ENCODE measurements at regions not wholly inside any gene's neighbourhood (a gene's known extent, or its start where the extent isn't known, plus 50 kb on each side); places are given as distances from the start of the nearest gene placed in this dataset.

DNA sequence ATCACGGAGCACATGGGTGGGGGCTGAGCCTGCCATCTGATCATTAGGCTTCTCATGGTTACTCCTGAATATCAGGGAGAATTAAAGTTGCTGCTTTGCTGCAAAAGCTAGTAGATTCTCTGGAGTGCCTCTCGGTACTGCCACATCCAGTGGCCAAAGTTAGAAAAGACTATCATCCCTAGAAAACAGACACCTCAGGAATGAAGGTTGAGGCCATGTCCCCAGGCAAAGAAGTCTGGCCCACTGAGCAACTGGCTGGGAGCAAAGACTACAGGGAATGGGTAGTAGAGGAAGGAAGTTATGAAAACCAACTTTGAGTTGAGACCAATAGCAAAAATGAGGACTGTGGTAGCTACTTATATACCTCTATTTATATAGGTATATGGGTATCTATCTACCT is 258.7 kb downstream of the EFCAB11 start:
- TF ChIP-seq, protein P1, sequence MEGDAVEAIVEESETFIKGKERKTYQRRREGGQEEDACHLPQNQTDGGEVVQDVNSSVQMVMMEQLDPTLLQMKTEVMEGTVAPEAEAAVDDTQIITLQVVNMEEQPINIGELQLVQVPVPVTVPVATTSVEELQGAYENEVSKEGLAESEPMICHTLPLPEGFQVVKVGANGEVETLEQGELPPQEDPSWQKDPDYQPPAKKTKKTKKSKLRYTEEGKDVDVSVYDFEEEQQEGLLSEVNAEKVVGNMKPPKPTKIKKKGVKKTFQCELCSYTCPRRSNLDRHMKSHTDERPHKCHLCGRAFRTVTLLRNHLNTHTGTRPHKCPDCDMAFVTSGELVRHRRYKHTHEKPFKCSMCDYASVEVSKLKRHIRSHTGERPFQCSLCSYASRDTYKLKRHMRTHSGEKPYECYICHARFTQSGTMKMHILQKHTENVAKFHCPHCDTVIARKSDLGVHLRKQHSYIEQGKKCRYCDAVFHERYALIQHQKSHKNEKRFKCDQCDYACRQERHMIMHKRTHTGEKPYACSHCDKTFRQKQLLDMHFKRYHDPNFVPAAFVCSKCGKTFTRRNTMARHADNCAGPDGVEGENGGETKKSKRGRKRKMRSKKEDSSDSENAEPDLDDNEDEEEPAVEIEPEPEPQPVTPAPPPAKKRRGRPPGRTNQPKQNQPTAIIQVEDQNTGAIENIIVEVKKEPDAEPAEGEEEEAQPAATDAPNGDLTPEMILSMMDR (conservative IDR thresholded peaks at IDR 0.05) = no peak
- no peak for TF ChIP-seq ZFX (IDR thresholded peaks at IDR 0.05)
